Non-pigmented ciliary epithelial cell (primary cell): ENCODE measurements at regions not wholly inside any gene's neighbourhood (a gene's known extent, or its start where the extent isn't known, plus 50 kb on each side); places are given as distances from the start of the nearest gene placed in this dataset.
"Not testable (repeated sequence)": the region's sequence is repeated elsewhere in the genome, so short reads cannot be mapped to it uniquely, and the experiment has no call there.

Source experiments
- DNase-seq: peaks from one replicate; pipeline ENCODE4 v3.0.0-alpha.2; 2010; ENCODE audit warnings: low read depth

DNA sequence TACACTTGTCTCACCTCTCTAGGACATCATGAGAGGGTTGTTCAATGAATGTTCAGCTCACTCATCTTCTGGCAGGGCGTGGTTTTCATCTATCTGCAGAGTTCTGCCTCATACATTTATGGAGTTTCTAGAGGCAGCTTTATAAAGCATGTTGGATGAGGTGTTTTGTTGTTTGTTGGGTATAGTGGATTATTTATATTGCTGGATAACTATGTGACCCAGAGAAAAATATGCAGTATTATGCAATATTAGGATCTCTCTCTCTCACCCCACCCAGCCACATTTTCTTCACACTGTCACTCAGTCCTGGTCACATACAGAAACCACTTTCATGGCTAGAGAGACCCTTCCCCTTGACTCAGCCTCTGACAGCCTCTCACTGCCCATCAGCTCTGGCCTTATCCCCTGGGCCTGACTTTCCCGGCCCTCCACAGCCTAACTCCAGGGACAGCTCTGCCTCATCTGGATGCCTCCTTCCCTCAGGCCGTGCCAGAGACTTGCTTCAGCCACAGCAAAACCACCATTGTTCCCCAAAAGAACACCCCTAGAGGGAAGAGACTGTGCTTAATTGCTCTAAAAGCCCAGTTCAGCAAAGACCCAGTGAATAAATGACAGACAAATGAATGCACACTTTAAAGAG lies 260.3 kb downstream of the MYCN start:
- DNase-seq, result no peak

DNA sequence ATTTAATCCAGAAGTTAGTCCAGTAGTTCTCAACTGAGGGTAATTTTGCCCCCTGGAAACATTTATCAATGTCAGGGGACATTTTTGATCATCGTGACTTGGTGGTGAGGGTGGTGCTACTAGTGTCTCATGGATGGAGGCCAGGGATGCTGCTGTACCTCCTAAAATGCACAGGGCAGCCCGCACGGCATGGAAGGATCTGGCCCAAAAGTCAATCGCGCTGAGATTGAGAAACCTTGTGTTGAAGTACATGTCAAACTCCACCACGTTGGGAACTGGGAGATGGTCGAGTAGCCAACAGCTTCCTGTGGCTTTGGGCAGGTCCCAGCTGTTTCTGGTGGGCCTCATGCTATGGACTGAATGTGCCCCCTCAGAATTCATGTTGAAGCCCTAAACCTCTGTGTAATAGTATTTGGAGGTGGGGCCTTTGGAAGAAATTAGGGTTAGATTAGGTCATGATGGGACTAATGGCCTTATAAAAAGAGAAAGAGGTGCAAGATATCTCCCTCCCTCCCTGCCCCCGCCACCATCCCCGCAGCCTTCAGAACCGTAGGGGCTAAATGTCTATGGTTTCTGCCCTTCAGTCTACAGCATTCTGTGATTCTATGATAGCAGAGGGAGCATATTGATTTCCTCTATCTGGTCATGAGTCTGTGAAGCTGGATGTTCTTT lies 259.7 kb downstream of the MYCN start:
- no peak for DNase-seq

DNA sequence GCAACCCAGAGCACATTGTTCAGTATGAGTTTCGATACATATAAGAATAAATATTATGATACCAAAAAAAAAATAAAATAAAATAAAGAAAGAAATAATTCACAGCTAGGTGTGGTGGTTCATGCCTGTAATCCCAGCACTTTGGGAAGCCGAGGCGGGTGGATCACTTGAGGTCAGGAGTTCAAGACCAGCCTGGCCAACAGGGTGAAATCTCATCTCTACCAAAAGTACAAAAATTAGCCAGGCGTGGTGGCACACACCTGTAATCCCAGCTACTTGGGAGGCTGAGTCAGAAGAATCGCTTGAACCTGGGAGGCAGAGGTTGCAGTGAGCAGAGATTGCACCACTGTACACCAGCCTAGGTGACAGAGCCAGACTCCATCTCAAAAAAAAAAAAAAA lies 258.9 kb downstream of the MYCN start:
- not testable (repeated sequence) for DNase-seq

DNA sequence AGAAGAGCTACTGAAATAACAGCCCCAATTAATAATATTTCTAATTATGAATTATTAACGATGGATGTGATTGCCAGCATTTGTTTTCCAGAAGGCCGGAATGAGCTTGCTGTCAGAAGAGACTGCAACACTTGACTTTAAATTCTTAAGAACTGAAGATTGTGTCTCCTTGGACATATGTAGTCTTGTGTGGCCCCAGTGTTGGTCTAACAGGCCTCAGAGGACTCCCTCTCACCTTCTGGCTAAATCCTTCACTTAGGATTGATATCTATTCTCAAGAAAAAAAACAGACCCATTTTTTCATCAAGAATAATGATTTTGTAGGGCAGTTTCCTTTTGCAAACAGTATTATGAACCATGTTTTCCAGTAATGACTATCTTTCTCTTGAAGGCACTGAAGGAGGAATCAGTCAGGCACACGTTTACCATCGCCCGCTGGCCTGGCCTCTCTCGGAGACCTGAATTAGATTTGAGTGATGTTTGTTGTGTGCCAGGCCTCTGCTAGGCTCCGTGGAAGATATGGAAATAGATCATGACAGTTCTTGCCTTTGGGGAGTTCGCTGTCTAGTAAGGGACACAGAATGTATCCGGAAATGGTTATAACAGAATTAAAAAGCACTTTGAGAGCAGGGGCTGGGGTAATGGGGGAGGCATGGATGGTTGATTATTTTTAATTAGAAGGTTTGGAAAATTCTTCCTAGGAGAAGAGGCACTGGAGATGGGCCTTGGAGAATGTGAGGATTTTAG lies 258.0 kb downstream of the MYCN start:
- DNase-seq, result no peak

DNA sequence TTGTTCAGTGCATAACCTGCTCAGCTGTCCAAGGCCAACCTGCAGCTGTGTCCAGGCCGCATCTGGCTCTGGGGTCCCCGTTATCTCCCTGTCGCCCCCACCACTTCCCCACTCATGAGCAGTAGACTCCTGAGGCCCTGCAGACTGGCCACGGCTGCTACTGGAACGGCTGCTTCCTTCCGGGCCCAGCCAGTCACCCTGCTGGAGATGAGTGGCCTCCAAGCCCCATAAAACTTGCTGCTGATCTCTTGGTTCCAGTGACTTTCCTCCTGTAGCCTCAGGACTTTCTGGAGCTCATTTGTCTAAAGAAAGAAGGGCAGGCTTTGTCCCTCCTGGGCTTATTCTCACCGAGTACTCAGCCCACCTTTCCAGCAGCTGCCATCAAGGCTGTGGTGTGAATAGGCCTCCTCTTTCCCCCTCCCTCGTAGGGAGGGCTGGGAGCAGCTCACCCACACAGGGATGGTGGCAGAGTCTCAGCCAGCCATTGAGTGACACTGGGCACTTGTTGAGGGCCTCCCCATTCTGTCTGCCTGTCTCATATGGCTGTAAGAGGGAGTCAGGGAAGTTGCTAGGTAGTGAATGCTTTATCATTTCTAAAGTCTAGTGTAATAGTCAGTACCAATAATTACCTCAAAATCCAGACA lies 257.3 kb downstream of the MYCN start:
- no peak for DNase-seq

DNA sequence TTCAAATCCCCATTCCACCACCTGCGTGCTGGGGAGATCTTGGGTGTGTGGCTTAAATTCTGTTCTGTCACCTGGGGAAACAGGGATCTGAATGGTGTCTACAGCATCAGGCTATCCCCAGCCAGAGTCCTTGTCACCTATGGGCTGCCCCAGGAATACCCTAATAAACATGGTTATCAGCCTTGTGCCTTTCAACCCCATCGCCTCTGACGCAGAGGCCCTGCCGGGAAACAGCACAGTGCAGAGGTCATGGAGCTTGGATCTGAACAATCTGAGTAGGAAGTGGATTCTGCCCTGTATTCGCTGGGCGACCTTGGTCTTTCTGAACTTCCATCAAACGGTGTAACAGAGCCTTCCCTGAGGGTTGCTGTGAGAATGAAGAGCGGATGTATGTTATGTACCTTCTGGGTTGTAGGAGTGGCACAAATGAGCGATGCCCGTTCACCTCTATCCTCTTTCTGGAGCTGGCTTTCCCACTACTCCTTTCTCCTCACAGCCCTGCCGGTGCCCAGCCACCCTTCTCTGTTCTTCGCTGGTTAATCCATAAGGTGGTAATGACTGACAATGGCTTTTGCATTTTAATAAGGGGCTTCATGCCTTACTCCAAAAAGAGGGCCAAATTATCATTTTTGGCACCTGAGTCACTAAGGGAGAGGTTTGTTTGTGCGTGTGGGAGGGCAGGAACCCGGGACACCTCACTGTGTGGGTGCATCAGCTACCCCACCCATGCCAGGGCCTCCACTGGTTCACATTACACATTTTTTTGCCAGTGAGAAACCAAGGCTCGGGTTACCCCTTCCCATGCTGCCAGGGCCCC lies 256.5 kb downstream of the MYCN start:
- no peak for DNase-seq

DNA sequence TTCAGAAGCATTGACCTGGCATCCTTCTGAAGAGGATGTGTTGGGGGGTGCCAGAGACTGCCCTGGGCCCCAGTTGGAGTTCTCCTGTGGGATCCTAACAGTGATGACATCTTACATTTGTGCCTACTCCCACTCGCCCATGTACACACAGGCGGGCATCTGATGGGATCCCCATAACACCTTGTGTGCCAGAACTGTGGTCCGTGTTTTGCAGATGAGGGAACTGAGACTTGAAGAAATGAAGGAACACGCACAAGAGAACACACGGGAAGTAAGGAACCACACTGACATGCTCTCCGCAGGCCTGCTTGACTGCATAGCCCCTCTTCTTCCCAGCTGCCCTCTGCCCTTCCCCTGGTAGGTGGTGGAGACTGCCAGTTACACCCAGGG lies 255.3 kb downstream of the MYCN start:
- DNase-seq, result no peak

DNA sequence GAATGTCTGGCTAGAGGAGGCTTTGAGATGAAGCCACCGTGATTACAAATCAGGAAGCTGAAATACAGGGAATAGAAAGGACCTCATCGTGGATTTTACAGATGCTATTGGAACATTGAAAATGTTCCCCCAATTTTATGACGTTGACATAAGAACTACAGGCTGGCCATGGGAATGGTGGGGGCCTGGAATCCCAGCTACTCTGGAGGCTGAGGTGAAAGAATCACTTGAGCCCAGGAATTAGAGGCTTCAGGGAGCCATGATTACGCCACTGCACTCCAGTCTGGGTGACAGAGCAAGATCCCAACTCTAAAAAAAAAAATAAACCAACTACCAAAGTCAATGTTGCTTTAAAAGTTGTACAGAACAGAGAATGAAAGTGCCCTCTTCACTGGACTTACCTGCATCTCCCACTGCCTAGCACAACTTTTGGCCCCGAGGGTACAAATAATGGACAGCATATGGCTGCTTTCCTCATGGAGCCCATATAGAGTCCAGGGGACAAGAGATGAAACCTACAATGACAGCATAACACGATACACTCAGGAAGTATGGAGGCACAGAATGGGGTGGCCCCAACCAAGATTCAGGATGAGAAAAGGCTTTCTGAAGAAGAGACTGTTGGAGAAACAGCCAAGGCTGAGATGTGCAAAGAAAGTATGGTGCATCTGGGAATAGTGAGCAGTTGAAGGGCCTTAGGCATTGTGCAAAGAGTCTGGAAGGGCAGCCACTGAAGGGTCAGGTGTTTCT lies 254.8 kb downstream of the MYCN start:
- no peak for DNase-seq

DNA sequence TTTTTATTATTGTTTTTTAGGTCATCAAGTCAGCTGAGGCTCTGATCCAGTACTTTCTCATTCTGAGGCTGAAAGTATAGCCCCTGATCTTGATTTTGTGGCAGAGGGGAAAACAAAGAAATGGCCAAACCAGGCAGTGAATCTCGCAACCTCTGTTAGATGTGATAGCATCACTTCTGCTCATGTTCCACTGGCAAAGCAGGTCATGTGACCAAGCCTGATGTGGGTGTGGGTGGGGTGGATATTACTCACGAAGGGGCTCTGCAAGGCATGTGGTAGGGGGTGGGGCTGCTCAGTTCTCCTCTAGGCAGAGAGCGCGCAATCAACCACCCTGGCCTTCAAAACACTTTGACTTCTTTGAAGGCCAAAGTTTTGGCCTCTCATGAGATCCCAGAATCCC lies 254.2 kb downstream of the MYCN start:
- DNase-seq, result no peak

DNA sequence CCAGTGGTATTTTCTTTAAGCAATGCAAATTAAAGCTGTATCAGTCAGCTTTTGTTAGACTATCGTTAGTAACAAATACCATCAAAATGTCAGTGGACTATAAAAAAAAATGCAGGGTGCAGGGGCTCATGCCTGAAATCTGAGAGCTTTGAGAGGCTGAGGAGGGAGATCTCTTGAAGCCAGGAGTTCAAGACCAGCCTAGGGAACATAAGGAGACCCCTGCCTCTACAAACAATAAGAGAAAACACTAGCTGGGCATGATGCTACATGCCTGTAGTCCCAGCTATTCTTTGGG lies 253.7 kb downstream of the MYCN start:
- no peak for DNase-seq

DNA sequence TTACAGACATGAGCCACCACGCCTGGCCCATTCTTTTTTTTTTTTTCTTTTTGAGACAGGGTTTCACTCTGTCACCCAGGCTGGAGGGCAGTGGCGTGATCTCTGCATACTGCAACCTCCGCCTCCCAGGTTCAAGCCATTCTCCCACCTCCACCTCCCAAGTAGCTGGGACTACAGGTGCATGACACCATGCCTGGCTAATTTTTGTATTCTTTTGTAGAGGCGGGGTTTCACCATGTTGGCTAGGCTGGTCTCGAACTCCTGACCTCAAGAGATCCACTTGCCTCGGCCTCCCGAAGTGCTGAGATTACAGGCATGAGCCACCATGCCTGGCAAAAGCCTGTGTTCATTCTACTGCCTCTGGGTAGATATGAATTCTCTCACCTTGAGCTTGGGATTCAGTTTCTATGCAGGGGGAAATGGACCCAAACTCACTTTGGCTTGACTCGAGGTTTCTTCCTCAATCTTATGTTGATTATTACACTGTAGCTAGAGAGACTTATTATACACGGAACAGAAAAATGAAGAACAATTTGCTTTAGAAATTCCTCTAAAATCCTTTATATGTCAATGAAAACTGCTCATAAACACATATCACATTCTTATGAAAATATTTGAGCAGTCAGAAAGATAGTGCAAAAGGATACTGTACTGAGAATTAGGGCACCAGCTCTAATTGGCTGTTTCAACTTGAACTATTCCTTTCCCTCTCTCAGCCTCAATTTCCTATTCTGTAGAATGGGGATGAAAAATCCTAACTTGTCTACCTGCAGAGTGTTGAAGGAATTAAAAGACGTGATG lies 252.3 kb downstream of the MYCN start:
- no peak for DNase-seq

DNA sequence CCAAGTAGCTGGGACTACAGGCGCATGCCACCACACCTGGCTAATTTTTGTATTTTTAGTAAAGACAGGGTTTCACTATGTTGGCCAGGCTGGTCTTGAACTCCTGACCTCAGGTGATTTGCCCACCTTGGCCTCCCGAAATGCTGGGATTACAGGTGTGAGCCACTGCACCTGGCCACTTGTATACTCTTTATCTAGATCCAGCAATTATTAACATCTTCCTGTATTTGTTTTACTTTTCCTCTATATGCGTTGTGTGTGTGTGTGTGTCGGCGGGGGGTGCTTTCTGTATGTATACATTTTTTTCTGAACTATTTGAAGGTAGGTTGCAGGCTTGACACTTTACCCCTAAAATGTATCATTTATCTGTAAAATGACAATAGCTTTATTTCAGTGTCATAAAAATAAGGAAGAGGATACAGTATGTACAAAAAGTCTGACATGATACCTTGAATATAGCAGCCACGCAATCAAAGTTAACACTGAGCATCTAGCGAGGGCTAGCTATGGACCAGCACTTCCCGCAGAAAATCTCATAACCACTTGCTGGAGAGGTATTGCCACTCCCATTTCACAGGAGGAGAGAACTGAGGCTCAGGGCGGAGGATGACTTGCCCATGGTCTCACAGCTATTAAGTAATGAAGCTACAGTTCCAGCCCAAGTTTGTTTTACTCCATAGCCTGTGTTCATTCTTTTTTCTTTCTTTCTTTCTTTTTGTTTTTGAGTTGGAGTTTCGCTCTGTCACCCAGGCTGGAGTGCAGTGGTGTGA lies 251.3 kb downstream of the MYCN start:
- DNase-seq, result no peak

DNA sequence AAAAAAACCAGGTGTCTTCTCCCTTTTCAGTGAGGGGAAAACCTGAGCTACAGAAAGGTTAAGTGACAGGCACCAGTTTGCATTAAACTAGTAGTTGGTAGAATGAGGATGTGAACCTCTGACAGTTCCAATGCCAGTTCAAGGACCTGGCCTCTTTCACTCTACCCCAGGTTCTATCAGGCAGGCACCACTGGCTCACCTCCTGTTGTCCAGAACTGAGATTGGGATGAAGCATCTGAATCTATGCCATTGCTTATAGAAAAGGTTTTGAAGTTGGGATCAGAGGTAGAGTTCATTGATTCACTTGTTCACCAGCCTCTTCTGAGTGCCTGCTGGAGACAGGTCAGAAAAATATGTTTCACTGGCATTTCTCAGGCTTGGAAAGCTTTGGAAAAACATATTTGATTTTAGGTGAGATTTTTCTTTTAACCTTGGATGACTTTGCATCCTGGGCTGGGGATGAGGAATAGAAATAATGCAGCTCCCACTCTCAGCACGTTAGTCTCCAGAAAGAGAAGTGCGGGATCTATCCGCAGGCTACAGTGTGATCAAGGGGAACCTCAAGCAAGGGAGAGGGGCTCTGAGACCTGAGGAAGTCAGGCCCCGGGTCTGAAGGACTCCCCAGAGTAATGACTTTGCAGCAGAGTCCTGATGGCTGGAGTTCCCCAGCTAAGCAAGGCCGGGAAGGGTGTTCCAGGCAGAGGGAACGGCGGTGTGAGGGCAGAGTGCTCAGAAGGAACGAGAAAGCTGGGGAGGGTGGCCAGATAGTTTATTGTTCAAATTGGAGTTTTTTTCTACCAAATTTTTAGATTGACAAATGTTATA lies 250.3 kb downstream of the MYCN start:
- no peak for DNase-seq

DNA sequence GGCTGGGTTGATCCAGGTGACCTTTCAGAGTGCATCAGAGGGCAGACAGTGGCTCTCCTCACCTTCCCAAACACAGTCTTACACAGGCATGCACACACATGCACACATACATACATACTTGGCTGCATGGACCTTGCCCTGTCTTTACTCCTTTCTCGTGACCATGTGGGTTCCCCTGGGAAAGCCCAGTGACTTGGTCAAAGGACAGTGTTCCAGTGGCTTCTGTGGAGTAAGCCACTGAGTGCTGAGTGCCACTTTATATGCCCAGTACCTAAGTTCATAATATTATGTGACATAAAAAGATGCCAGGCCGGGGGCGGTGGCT lies 249.4 kb downstream of the MYCN start:
- DNase-seq, result no peak

DNA sequence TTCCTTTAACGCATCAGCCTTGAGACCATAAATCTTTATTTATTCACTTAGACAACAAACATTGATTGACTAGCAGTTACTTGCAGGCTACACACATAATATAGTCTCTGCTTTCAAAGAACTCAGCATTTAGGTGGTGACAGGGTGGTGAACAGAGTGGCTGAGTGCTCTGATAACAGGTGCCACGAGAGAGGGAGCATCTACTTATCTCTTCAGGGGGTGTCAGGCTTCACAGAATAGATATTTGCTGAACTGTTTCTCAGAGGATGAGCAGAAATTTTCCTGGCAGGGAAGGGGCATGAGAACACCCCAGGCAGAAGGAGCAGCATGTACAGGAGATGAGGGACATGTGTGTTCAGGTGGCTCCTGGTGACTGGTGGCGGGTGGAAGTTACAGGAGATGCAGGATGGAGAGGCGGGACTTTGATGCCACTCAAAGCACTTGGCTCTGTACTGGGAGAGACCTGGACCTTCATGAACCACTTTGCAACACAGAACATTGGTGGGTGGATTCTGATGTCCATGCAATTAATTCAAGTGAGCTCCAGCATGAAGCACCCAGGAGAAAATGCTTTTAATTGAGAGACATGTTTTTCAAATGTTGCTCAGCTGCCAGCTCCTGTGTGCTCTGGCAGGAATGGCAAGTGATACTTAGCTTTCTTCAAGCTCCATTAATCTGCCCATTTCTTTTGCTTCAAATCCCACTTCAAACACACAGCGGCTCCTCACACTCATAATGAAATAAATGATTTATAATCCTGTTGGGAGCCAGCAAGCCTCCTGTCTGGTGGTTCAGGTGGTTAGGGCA lies 248.9 kb downstream of the MYCN start:
- DNase-seq, result no peak

DNA sequence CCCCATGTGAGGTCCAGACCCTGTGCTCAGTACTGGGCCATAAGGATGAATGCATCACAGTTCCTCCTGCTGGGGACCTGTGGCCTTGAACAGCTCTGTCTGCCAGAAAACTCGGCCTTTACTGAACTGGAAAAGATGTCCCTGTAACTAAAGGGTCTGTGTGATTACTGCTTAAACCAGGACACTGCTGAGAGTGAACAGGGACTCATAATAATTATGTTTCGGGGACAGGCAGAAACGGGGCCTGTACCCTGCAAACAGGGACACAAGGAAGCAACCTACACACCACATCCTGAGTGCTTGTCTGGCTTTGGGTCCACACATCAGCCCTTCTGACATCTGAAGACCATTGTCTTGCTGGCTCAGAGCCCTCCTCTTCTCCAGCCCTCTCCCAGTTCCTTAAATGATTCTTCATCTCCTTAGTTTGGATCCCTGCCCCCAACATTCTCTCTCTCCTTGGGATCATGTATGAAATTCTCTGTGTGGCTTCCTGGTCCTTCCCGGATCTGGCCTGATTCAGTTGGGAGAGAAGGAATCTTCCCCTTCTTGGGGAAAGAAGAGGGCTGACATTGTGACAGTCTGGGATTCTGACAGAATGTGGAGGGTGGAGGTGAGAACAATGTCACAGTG lies 248.0 kb downstream of the MYCN start:
- no peak for DNase-seq

DNA sequence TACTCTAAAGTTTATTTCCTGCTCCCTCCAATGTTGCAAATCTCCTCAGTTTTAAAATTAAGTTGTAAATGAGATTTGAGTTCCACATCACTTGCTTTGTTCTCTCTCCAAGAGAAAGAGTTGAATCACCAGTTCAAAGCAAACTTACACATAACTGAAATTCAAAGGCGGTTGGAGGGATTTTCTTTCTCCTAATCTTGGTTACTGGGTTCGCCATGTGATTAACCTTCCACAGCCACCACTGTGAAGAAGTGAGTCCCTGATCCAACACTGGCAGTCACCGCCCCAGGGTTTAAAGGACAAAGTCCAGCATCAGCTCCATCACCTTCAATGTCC lies 247.1 kb downstream of the MYCN start:
- no peak for DNase-seq
